Right lobe of liver (tissue), 6 donors: ENCODE measurements at regions not wholly inside any gene's neighbourhood (a gene's known extent, or its start where the extent isn't known, plus 50 kb on each side); places are given as distances from the start of the nearest gene placed in this dataset.

Source experiments
- ATAC-seq, 4 donors: fragments of 200-7000 bp; cut with Tn5 transposase; one replicate each; pipeline ENCODE4 v1.9.1; 2020; ENCODE audit warnings: mild to moderate bottlenecking in 4 of 4, moderate library complexity in 4 of 4
- DNase-seq, 3 donors: peaks; one replicate each; pipeline ENCODE4 v3.0.0-alpha.2; 2020
- H3K27ac ChIP-seq, 3 donors: fragments of 200-600 bp; one replicate each; pipeline ENCODE4 v1.8.0; 2022
- H3K27me3 ChIP-seq, 2 donors: fragments of 200-600 bp; one replicate each; pipeline ENCODE4 v1.8.0; 2022
- H3K36me3 ChIP-seq, 4 donors: fragments of 200-600 bp; sonication (generic) in 1 of 4; one replicate each; pipeline versions ENCODE4 v1.5.1 to v1.8.0; 2017 to 2022; ENCODE audit warnings: control low read depth in 1 of 4
- H3K4me1 ChIP-seq, 4 donors: fragments of 200-600 bp; sonication (generic) in 1 of 4; one replicate each; pipeline versions ENCODE4 v1.5.1 to v1.8.0; 2017 to 2022; ENCODE audit warnings: control low read depth in 1 of 4
- H3K4me3 ChIP-seq, 3 donors: fragments of 200-600 bp; one replicate each; pipeline ENCODE4 v1.8.0; 2022
- H3K9me3 ChIP-seq, 4 donors: fragments of 200-600 bp; sonication (generic) in 1 of 4; one replicate each; pipeline versions ENCODE4 v1.5.1 to v1.8.0; 2017 to 2022; ENCODE audit warnings: control low read depth in 1 of 4
- POLR2A ChIP-seq: fragments of 450-650 bp; IDR thresholded peaks from one replicate; pipeline ENCODE4 v1.6.1; 2017; ENCODE audit warnings: antibody characterized with exemption, mild to moderate bottlenecking
- WGBS: methylation state at CpG from one replicate; pipeline ENCODE4 v1.1.6; 2018; ENCODE audit warnings: low coverage, low lambda C conversion rate; ENCODE audit not compliant: insufficient coverage; ENCODE audit errors: missing lambda C conversion rate; 5-methylcytosine and 5-hydroxymethylcytosine counted together
- intact Hi-C, 2 donors: fragments of 100-400 bp; cut with DNase I; formaldehyde crosslinking; loops; one replicate each; pipeline versions ENCODE4 v1.11.2 to v1.14.1; 2022
- TF ChIP-seq, protein P1 (sequence below), 4 donors: fragments of 200-600 bp in 3 of 4; fragments of 450-650 bp in 1 of 4; IDR thresholded peaks; one replicate each; pipeline versions ENCODE4 v1.5.1 to v1.8.0; 2016 to 2022; ENCODE audit warnings: antibody characterized with exemption in 4 of 4, mild to moderate bottlenecking in 2 of 4
- donor health status: DM: no; HTN: yes; CAD: no.
- donor health status: DM: no; HTN: no; CAD: no.
- donor health status: DM: no; HTN: no; CAD: no.
- donor health status: DM: no; HTN: yes; CAD: no.
- donor health status: DM: no; HTN: yes; CAD: no.

GRCh38 chrX:10984213-10984612 lies 126.9 kb upstream of the HCCS start:
- Histone ChIP-seq H3K9me3 (no peaks in the 10 kb centered on the region), H3K27ac (no peak overlapping the region), H3K4me1 (no peaks in the 10 kb centered on the region), H3K4me3 (no peak overlapping the region), H3K36me3 (no peaks in the 10 kb centered on the region), H3K27me3 (no peaks in the 10 kb centered on the region)
- DNase-seq (no peak), ATAC-seq (no peak)
- intact Hi-C loops = no loop called here
- TF ChIP-seq, protein P1, sequence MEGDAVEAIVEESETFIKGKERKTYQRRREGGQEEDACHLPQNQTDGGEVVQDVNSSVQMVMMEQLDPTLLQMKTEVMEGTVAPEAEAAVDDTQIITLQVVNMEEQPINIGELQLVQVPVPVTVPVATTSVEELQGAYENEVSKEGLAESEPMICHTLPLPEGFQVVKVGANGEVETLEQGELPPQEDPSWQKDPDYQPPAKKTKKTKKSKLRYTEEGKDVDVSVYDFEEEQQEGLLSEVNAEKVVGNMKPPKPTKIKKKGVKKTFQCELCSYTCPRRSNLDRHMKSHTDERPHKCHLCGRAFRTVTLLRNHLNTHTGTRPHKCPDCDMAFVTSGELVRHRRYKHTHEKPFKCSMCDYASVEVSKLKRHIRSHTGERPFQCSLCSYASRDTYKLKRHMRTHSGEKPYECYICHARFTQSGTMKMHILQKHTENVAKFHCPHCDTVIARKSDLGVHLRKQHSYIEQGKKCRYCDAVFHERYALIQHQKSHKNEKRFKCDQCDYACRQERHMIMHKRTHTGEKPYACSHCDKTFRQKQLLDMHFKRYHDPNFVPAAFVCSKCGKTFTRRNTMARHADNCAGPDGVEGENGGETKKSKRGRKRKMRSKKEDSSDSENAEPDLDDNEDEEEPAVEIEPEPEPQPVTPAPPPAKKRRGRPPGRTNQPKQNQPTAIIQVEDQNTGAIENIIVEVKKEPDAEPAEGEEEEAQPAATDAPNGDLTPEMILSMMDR (IDR thresholded peaks at IDR 0.05) = no peak
- no peak for TF ChIP-seq POLR2A
- WGBS = 75% methylated on average over 1 of the region's 1 CpG

DNA sequence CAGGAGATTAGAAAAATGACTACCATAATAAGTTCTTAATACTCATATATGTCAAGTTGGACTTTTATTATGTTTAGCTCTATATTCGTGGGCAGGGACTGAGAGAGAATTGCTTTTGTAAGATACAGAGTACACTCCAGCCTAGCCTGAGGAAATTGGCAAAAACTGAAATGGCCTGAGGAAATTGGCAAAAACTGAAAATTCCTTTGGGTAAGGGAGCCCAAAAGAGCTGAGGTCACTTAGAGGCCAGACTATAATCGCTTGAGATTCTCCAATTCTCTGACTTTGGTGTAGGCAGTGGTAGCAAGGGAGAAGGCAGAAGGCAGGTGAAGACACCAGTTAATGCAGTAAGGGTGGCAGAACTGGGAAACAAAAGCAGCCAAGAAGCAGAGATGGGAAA lies 124.5 kb upstream of the HCCS start:
- no peaks in the 10 kb centered on the region for H3K27me3 ChIP-seq
- ATAC-seq (no peak), DNase-seq (no peak)
- H3K36me3 ChIP-seq = no peaks in the 10 kb centered on the region
- TF ChIP-seq, protein P1 (IDR thresholded peaks at IDR 0.05) = no peak
- TF ChIP-seq POLR2A = no peak
- no peak overlapping the region for H3K4me3 ChIP-seq
- no peaks in the 10 kb centered on the region for H3K9me3 ChIP-seq
- 52% methylated on average over 2 of the region's 2 CpGs for WGBS
- intact Hi-C loops = no loop called here
- H3K4me1 ChIP-seq = no peaks in the 10 kb centered on the region
- no peak overlapping the region for H3K27ac ChIP-seq

- H3K4me3 ChIP-seq = no peak overlapping the region
- DNase-seq (no peak), ATAC-seq (no peak)
- no peak overlapping the region for H3K27ac ChIP-seq
- no peaks in the 10 kb centered on the region for H3K4me1 ChIP-seq
- intact Hi-C loops = no loop called here
- TF ChIP-seq, protein P1 (IDR thresholded peaks at IDR 0.05) = no peak
- no peak for TF ChIP-seq POLR2A
- H3K27me3 ChIP-seq = no peaks in the 10 kb centered on the region
- no peaks in the 10 kb centered on the region for H3K9me3 ChIP-seq
- 74% methylated on average over 4 of the region's 4 CpGs for WGBS
- no peaks in the 10 kb centered on the region for H3K36me3 ChIP-seq
Observed at GRCh38 chrX:10988653-10989052, 122.5 kb upstream of the HCCS start.

GRCh38 chrX:10989386-10989785 lies 121.7 kb upstream of the HCCS start:
- TF ChIP-seq, protein P1 (IDR thresholded peaks at IDR 0.05) = no peak
- no peak for TF ChIP-seq POLR2A
- no peaks in the 10 kb centered on the region for H3K9me3 ChIP-seq
- no peaks in the 10 kb centered on the region for H3K27me3 ChIP-seq
- H3K4me1 ChIP-seq = no peaks in the 10 kb centered on the region
- intact Hi-C loops = no loop called here
- H3K27ac ChIP-seq = no peak overlapping the region
- no peak for DNase-seq
- no peak for ATAC-seq
- 50% methylated on average over 3 of the region's 3 CpGs for WGBS
- H3K36me3 ChIP-seq = no peaks in the 10 kb centered on the region
- no peak overlapping the region for H3K4me3 ChIP-seq

GRCh38 chrX:10990418-10990817 lies 120.7 kb upstream of the HCCS start:
- Histone ChIP-seq H3K9me3 (no peaks in the 10 kb centered on the region), H3K4me1 (no peaks in the 10 kb centered on the region), H3K27me3 (no peaks in the 10 kb centered on the region), H3K36me3 (no peaks in the 10 kb centered on the region), H3K4me3 (no peak overlapping the region), H3K27ac (no peak overlapping the region)
- no peak for DNase-seq
- TF ChIP-seq POLR2A = no peak
- TF ChIP-seq, protein P1 (IDR thresholded peaks at IDR 0.05) = no peak
- no peak for ATAC-seq
- intact Hi-C loops = no loop called here
- 49% methylated on average over 3 of the region's 3 CpGs for WGBS
